IMR-90 (cell line): ENCODE measurements at regions not wholly inside any gene's neighbourhood (a gene's known extent, or its start where the extent isn't known, plus 50 kb on each side); places are given as distances from the start of the nearest gene placed in this dataset.

Source experiments
- ATAC-seq: fragments of 200-7000 bp; cut with Tn5 transposase; 2 replicates; pipeline ENCODE4 v1.9.1; 2020; ENCODE audit warnings: low read depth, mild to moderate bottlenecking, moderate library complexity
- BruUV-seq: library from RNA; stranded (reverse); fragments of 400-500 nt; replicated peaks from 2 replicates; lab custom pipeline; 2021; lab: Mats Ljungman, UMichigan
- CTCF ChIA-PET: fragments of 300-600 bp; formaldehyde crosslinking; extraction: SDS; loops from one replicate; lab custom pipeline; 2021; ENCODE audit warnings: antibody characterized with exemption; lab: Yijun Ruan, JAX
- POLR2A ChIA-PET: fragments of 300-600 bp; sonication (Branson Sonifier 250); formaldehyde crosslinking; loops from one replicate; lab custom pipeline; 2022; ENCODE audit warnings: antibody characterized with exemption; ENCODE audit not compliant: unreplicated experiment; lab: Charles Lee
- DNase-seq: peaks from one replicate; pipeline ENCODE4 v3.0.0; 2013
- H2AFZ ChIP-seq: replicated peaks from 2 replicates; pipeline ENCODE3; 2013; ENCODE audit warnings: low read length, mild to moderate bottlenecking; ENCODE audit not compliant: poor library complexity
- H2AK5ac ChIP-seq: 2 replicates; pipeline ENCODE4 v1.6.1; 2013; ENCODE audit warnings: low read depth, low read length, inconsistent platforms
- H2AK9ac ChIP-seq: replicated peaks from 2 replicates; pipeline ENCODE3; 2013; ENCODE audit warnings: mild to moderate bottlenecking, low read depth, low read length, moderate library complexity; ENCODE audit not compliant: poor library complexity
- H2BK120ac ChIP-seq: 2 replicates; pipeline ENCODE4 v1.6.1; 2013; ENCODE audit warnings: low read depth, low read length, inconsistent platforms
- H2BK15ac ChIP-seq: 3 replicates; pipeline ENCODE4 v1.6.1; 2013; ENCODE audit warnings: low read depth, low read length, inconsistent platforms
- H2BK20ac ChIP-seq: 2 replicates; pipeline ENCODE4 v1.6.1; 2013; ENCODE audit warnings: low read depth, mild to moderate bottlenecking, inconsistent platforms, low read length, moderate library complexity
- H2BK5ac ChIP-seq: 2 replicates; pipeline ENCODE4 v1.6.1; 2013; ENCODE audit warnings: mild to moderate bottlenecking, low read depth, low read length, inconsistent platforms; ENCODE audit not compliant: poor library complexity, severe bottlenecking
- H3K14ac ChIP-seq: replicated peaks from 2 replicates; pipeline ENCODE4 v1.6.1; 2013; ENCODE audit warnings: low read depth, low read length, inconsistent platforms
- H3K18ac ChIP-seq: 2 replicates; pipeline ENCODE4 v1.6.1; 2013; ENCODE audit warnings: low read depth, low read length, control low read depth
- H3K23ac ChIP-seq: 2 replicates; pipeline ENCODE4 v1.6.1; 2013; ENCODE audit warnings: low read depth, low read length, inconsistent platforms
- H3K27ac ChIP-seq: 2 replicates; pipeline ENCODE4 v1.5.1; 2013; ENCODE audit warnings: mild to moderate bottlenecking, control low read depth, low read length; ENCODE audit not compliant: insufficient read depth
- H3K27me3 ChIP-seq: 2 replicates; pipeline ENCODE4 v1.6.1; 2013; ENCODE audit warnings: low read length; ENCODE audit not compliant: control insufficient read depth, insufficient read depth
- H3K36me3 ChIP-seq: 2 replicates; pipeline ENCODE4 v1.6.1; 2013; ENCODE audit warnings: low read length, mixed read lengths; ENCODE audit not compliant: control insufficient read depth, insufficient read depth
- H3K4ac ChIP-seq: 2 replicates; pipeline ENCODE4 v1.6.1; 2013; ENCODE audit warnings: low read depth, low read length, inconsistent platforms
- H3K4me1 ChIP-seq: 2 replicates; pipeline ENCODE4 v1.6.1; 2013; ENCODE audit warnings: low read length, mixed read lengths; ENCODE audit not compliant: control insufficient read depth, insufficient read depth
- H3K4me2 ChIP-seq: 2 replicates; pipeline ENCODE4 v1.6.1; 2013; ENCODE audit warnings: low read depth, mild to moderate bottlenecking, control low read depth, low read length, moderate library complexity
- H3K4me3 ChIP-seq: 2 replicates; pipeline ENCODE4 v1.5.1; 2013; ENCODE audit warnings: low read depth, mild to moderate bottlenecking, control low read depth, low read length, moderate library complexity; ENCODE audit not compliant: insufficient read depth
- H3K56ac ChIP-seq: 2 replicates; pipeline ENCODE4 v1.6.1; 2013; ENCODE audit warnings: low read length, inconsistent platforms; ENCODE audit not compliant: insufficient read depth; ENCODE audit errors: extremely low read depth
- H3K79me1 ChIP-seq, 2 experiments: 2 replicates each; pipeline ENCODE4 v1.6.1; 2013; ENCODE audit warnings: low read length in 2 of 2, inconsistent platforms in 1 of 2, low read depth in 1 of 2
- H3K9ac ChIP-seq: 2 replicates; pipeline ENCODE4 v1.6.1; 2013; ENCODE audit warnings: low read depth, low read length, control low read depth
- H3K9me1 ChIP-seq: 2 replicates; pipeline ENCODE4 v1.6.1; 2013; ENCODE audit warnings: low read length, inconsistent platforms; ENCODE audit not compliant: insufficient read depth
- H3K9me3 ChIP-seq: 2 replicates; pipeline ENCODE4 v1.6.1; 2013; ENCODE audit warnings: low read length; ENCODE audit not compliant: control insufficient read depth, insufficient read depth
- H4K20me1 ChIP-seq: 2 replicates; pipeline ENCODE4 v1.6.1; 2013; ENCODE audit warnings: low read length, inconsistent platforms; ENCODE audit not compliant: insufficient read depth
- H4K5ac ChIP-seq: 2 replicates; pipeline ENCODE4 v1.6.1; 2013; ENCODE audit warnings: mild to moderate bottlenecking, low read depth, low read length, control low read depth
- H4K8ac ChIP-seq, 2 experiments: 2 replicates each; pipeline ENCODE4 v1.6.1; 2013; ENCODE audit warnings: low read depth in 2 of 2, low read length in 2 of 2, control low read depth in 1 of 2, inconsistent platforms in 1 of 2
- H4K91ac ChIP-seq: 2 replicates; pipeline ENCODE4 v1.6.1; 2013; ENCODE audit warnings: low read depth, low read length, inconsistent platforms; ENCODE audit not compliant: insufficient read depth
- BHLHE40 ChIP-seq: fragments of 150-350 bp; IDR thresholded peaks from 2 replicates; pipeline ENCODE4 v1.6.1; 2016; ENCODE audit warnings: mild to moderate bottlenecking, low read depth, low read length
- CEBPB ChIP-seq: IDR thresholded peaks from 2 replicates; pipeline ENCODE4 v1.6.1; 2012; ENCODE audit warnings: low read depth, low read length, improper control_type of control experiment
- CHD1 ChIP-seq: IDR thresholded peaks from 2 replicates; pipeline ENCODE4 v1.6.1; 2012; ENCODE audit warnings: low read depth, low read length, improper control_type of control experiment
- MAFK ChIP-seq: IDR thresholded peaks from 2 replicates; pipeline ENCODE4 v1.6.1; 2012; ENCODE audit warnings: low read depth, low read length, improper control_type of control experiment
- MAZ ChIP-seq: IDR thresholded peaks from 2 replicates; pipeline ENCODE4 v1.6.1; 2012; ENCODE audit warnings: low read depth, mild to moderate bottlenecking, low read length, improper control_type of control experiment, moderate library complexity, borderline replicate concordance
- MXI1 ChIP-seq: IDR thresholded peaks from 2 replicates; pipeline ENCODE4 v1.6.1; 2012; ENCODE audit warnings: low read depth, mild to moderate bottlenecking, low read length, moderate library complexity, borderline replicate concordance
- NFE2L2 ChIP-seq: fragments of 150-350 bp; IDR thresholded peaks from 2 replicates; pipeline ENCODE4 v1.6.1; 2016; ENCODE audit warnings: low read depth, mild to moderate bottlenecking, low read length
- POLR2A ChIP-seq: IDR thresholded peaks from 2 replicates; pipeline ENCODE4 v1.6.1; 2012; ENCODE audit warnings: mild to moderate bottlenecking, low read depth, low read length
- RAD21 ChIP-seq: IDR thresholded peaks from 2 replicates; pipeline ENCODE4 v1.6.1; 2012; ENCODE audit warnings: low read length, improper control_type of control experiment
- RCOR1 ChIP-seq: IDR thresholded peaks from 2 replicates; pipeline ENCODE4 v1.6.1; 2012; ENCODE audit warnings: mild to moderate bottlenecking, low read length, improper control_type of control experiment; ENCODE audit not compliant: insufficient replicate concordance
- SMC3 ChIP-seq: fragments of 150-350 bp; IDR thresholded peaks from 2 replicates; pipeline ENCODE4 v1.6.1; 2016; ENCODE audit warnings: low read depth, mild to moderate bottlenecking, antibody characterized with exemption, low read length, moderate library complexity
- WGBS, 2 experiments: methylation state at CpG; one replicate each; pipeline versions ENCODE4 v1.1.5 to v1.1.7; 2013; ENCODE audit warnings: missing lambda C conversion rate in 2 of 2; ENCODE audit not compliant: insufficient read length in 1 of 2; ENCODE audit errors: extremely low coverage in 2 of 2; 5-methylcytosine and 5-hydroxymethylcytosine counted together
- dilution Hi-C: fragments of 300-500 bp; cut with HindIII; formaldehyde crosslinking; loops from one replicate; pipeline ENCODE4 v1.14.3; 2018; ENCODE audit warnings: low sequenced_read_pairs; ENCODE audit not compliant: unreplicated experiment
- in situ Hi-C: fragments of 300-500 bp; cut with MboI; formaldehyde crosslinking; loops from 3 replicates; pipeline ENCODE4 v1.14.3; 2019; ENCODE audit warnings: low sequenced_read_pairs, inconsistent platforms, mixed read lengths
- intact Hi-C: fragments of 100-400 bp; cut with micrococcal nuclease; formaldehyde crosslinking; loops from 2 replicates; pipeline ENCODE4 v1.10.0; 2022
- TF ChIP-seq, protein P1 (sequence below): conservative IDR thresholded peaks from 2 replicates; pipeline ENCODE4 v1.5.1; 2012; ENCODE audit warnings: mild to moderate bottlenecking, low read depth, low read length, improper control_type of control experiment
- TF ChIP-seq, protein P2 (sequence below): fragments of 150-350 bp; IDR thresholded peaks from 2 replicates; pipeline ENCODE4 v1.6.1; 2017; ENCODE audit warnings: mild to moderate bottlenecking, antibody characterized with exemption, low read length, low read depth
- TF ChIP-seq, protein P3 (sequence below): fragments of 150-350 bp; IDR thresholded peaks from 2 replicates; pipeline ENCODE4 v1.6.1; 2016; ENCODE audit warnings: low read depth, mild to moderate bottlenecking, low read length, moderate library complexity, borderline replicate concordance

DNA sequence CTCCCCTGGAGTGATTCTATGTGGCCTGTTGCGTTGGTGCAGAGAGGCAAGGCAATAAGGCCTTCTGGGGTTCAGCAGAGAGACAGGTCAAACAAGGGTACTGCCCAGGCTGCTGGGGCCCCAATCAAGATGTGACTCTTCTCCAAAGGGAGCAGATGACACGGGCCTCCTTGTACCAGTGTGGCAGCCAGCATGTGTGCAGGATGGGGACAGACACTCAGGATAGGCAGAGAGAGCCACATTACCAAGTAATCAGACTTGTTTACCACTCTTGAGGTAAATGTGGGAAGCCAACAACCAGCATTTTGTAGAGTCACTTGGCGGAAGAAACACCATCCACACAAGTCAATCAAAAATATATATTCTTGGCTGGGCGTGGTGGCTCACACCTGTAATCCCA lies 95.3 kb upstream of the DLG1 start:
- no peak overlapping the region for H2BK120ac ChIP-seq
- H4K8ac ChIP-seq = no peak overlapping the region
- H3K9ac ChIP-seq = no peak overlapping the region
- H2BK15ac ChIP-seq = no peak overlapping the region
- WGBS, 2 experiments = 86% methylated on average over 2 of the region's 4 CpGs; no CpG with 5 or more reads in 1 of the 2 experiments
- no peak overlapping the region for H3K18ac ChIP-seq
- no TSS peak for BruUV-seq
- peaks cover 10% of the 10 kb centered on the region; the same call in 1 of the 2 replicates for H4K20me1 ChIP-seq
- H2AFZ ChIP-seq = no peak overlapping the region
- ATAC-seq (no peak), DNase-seq (no peak)
- no peaks in the 10 kb centered on the region for H3K9me1 ChIP-seq
- no peak overlapping the region for H3K4me3 ChIP-seq
- intact Hi-C loops = no loop called here
- dilution Hi-C loops = no loop called here
- no peak overlapping the region for H3K56ac ChIP-seq
- no peaks in the 10 kb centered on the region for H3K36me3 ChIP-seq
- H2BK5ac ChIP-seq = no peak overlapping the region
- ChIA-PET POLR2A (no interaction called here), CTCF (no interaction called here)
- H3K4me2 ChIP-seq = no peak overlapping the region
- no peak overlapping the region for H4K91ac ChIP-seq
- H3K9me3 ChIP-seq = no peaks in the 10 kb centered on the region; the same call in 1 of the 2 replicates
- 0 out of 2 replicates have a peak overlapping the region, but pooled peaks have one; percentile 33 for H2AK5ac ChIP-seq
- H3K23ac ChIP-seq = no peak overlapping the region
- H3K4me1 ChIP-seq = peaks cover 4% of the 10 kb centered on the region
- no peak overlapping the region for H2BK20ac ChIP-seq
- no peak overlapping the region for H3K14ac ChIP-seq
- H4K5ac ChIP-seq = no peak overlapping the region
- H3K79me1 ChIP-seq = no peaks in the 10 kb centered on the region
- no peak overlapping the region for H3K4ac ChIP-seq
- no peak for TF ChIP-seq BHLHE40
- TF ChIP-seq, protein P1, sequence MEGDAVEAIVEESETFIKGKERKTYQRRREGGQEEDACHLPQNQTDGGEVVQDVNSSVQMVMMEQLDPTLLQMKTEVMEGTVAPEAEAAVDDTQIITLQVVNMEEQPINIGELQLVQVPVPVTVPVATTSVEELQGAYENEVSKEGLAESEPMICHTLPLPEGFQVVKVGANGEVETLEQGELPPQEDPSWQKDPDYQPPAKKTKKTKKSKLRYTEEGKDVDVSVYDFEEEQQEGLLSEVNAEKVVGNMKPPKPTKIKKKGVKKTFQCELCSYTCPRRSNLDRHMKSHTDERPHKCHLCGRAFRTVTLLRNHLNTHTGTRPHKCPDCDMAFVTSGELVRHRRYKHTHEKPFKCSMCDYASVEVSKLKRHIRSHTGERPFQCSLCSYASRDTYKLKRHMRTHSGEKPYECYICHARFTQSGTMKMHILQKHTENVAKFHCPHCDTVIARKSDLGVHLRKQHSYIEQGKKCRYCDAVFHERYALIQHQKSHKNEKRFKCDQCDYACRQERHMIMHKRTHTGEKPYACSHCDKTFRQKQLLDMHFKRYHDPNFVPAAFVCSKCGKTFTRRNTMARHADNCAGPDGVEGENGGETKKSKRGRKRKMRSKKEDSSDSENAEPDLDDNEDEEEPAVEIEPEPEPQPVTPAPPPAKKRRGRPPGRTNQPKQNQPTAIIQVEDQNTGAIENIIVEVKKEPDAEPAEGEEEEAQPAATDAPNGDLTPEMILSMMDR = no peak
- TF ChIP-seq RAD21 = no peak
- no peak for TF ChIP-seq POLR2A
- TF ChIP-seq, protein P2, sequence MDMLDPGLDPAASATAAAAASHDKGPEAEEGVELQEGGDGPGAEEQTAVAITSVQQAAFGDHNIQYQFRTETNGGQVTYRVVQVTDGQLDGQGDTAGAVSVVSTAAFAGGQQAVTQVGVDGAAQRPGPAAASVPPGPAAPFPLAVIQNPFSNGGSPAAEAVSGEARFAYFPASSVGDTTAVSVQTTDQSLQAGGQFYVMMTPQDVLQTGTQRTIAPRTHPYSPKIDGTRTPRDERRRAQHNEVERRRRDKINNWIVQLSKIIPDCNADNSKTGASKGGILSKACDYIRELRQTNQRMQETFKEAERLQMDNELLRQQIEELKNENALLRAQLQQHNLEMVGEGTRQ = no peak
- TF ChIP-seq NFE2L2 = no peak
- no peak for TF ChIP-seq MAFK
- TF ChIP-seq MXI1 = no peak
- no peak for TF ChIP-seq MAZ
- TF ChIP-seq CHD1 = no peak
- TF ChIP-seq CEBPB = no peak
- TF ChIP-seq SMC3 = no peak
- TF ChIP-seq RCOR1 = no peak
- TF ChIP-seq, protein P3, sequence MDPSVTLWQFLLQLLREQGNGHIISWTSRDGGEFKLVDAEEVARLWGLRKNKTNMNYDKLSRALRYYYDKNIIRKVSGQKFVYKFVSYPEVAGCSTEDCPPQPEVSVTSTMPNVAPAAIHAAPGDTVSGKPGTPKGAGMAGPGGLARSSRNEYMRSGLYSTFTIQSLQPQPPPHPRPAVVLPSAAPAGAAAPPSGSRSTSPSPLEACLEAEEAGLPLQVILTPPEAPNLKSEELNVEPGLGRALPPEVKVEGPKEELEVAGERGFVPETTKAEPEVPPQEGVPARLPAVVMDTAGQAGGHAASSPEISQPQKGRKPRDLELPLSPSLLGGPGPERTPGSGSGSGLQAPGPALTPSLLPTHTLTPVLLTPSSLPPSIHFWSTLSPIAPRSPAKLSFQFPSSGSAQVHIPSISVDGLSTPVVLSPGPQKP = no peak
- H3K27ac ChIP-seq = no peak overlapping the region
- no peak overlapping the region for H2AK9ac ChIP-seq
- in situ Hi-C loops = no loop called here
- peaks cover 38% of the 10 kb centered on the region for H3K27me3 ChIP-seq
